ENCODE measurements at regions not wholly inside any gene's neighbourhood (a gene's known extent, or its start where the extent isn't known, plus 50 kb on each side); places are given as distances from the start of the nearest gene placed in this dataset.

DNA sequence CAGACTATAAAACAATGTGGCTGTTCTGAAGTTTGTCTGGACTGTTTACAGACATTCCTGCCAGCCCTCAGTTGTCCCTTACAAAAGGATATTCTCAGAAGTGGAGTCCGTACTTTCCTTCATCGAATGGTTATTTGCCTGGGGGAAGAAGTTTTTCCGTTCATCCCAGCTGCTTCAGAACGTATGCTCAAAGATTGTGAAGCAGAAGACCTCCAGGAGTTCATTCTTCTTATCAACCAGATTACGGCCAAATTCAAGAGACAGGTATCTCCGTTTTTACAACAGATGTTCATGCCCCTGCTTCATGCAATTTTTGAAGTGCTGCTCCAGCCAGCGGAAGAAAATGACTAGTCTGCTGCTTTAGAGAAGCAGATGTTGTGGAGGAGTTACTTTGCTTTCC, 174.3 kb upstream of the NUPR2 start:
- no peak overlapping the region for H2AFZ ChIP-seq (ENCODE audit: low read length)
- no peaks in the 10 kb centered on the region for H4K20me1 ChIP-seq (ENCODE audit: insufficient read depth, low read length)
- no peaks in the 10 kb centered on the region for H3K4me1 ChIP-seq (ENCODE audit: low read length)
- H3K9me3 ChIP-seq (replicated peaks; ENCODE audit: insufficient read depth, low read length) = no peaks in the 10 kb centered on the region
- H3K4me2 ChIP-seq (ENCODE audit: low read depth, low read length) = no peak overlapping the region
- H3K9ac ChIP-seq (ENCODE audit: low read length) = no peak overlapping the region
- H3K9me2 ChIP-seq (replicated peaks; ENCODE audit: insufficient read depth, low read length) = no peaks in the 10 kb centered on the region
- H3K4me3 ChIP-seq (ENCODE audit: low read length) = no peak overlapping the region
- H3K27me3 ChIP-seq (replicated peaks; ENCODE audit: insufficient read depth, low read length) = no peaks in the 10 kb centered on the region
- H3K36me3 ChIP-seq (replicated peaks; ENCODE audit: insufficient read depth, low read length) = no peaks in the 10 kb centered on the region
- no peak overlapping the region for H3K27ac ChIP-seq (ENCODE audit: low read length)
- H3K79me2 ChIP-seq (ENCODE audit: low read length) = no peaks in the 10 kb centered on the region
- TF ChIP-seq EZH2phosphoT487 (IDR thresholded peaks at IDR 0.05; ENCODE audit: low read length) = no peak
- TF ChIP-seq, protein P1, sequence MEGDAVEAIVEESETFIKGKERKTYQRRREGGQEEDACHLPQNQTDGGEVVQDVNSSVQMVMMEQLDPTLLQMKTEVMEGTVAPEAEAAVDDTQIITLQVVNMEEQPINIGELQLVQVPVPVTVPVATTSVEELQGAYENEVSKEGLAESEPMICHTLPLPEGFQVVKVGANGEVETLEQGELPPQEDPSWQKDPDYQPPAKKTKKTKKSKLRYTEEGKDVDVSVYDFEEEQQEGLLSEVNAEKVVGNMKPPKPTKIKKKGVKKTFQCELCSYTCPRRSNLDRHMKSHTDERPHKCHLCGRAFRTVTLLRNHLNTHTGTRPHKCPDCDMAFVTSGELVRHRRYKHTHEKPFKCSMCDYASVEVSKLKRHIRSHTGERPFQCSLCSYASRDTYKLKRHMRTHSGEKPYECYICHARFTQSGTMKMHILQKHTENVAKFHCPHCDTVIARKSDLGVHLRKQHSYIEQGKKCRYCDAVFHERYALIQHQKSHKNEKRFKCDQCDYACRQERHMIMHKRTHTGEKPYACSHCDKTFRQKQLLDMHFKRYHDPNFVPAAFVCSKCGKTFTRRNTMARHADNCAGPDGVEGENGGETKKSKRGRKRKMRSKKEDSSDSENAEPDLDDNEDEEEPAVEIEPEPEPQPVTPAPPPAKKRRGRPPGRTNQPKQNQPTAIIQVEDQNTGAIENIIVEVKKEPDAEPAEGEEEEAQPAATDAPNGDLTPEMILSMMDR (IDR thresholded peaks at IDR 0.05; ENCODE audit: low read length) = no peak
- no peak for TF ChIP-seq EZH2 (optimal IDR thresholded peaks at IDR 0.05; ENCODE audit: low read depth, low read length)
- DNase-seq = no peak
- no peaks in the 10 kb centered on the region for H3F3A ChIP-seq (ENCODE audit: insufficient read depth, low read length)

DNA sequence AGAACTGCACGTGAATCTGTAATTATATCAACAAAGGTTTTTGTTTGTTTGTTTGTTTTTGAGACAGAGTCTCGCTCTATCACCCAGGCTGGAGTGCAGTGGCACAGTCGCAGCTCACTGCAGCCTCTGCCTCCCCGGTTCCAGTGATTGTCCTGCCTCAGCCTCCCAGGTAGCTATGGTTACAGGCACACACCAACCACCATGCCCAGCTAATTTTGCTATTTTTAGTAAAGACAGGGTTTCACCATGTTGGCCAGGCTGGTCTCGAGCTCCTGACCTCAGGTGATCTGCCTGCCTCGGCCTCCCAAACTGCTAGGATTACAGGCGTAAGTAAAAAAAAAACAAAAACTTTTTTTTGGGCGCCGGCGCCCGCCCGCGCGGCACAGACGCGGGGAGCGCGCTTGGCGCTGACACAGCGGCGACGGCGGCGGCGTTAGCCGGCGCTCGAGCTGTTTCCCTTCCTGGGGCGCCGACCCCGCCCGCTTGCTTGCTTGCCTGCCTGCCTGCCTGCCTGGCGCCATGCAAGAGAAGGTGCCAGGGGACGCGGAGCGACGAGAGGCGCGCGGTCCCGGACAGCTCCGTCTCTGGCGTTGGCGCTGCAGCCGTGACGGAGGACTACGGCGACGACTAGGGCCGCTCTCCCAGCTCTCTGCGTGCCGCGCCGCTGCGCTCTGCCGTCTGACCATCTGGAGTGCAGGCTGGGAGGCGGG, 171.4 kb upstream of the NUPR2 start:
- Histone ChIP-seq H3K36me3 (replicated peaks; ENCODE audit: insufficient read depth, low read length) (no peaks in the 10 kb centered on the region), H3K4me3 (ENCODE audit: low read length) (no peak overlapping the region), H3K27me3 (replicated peaks; ENCODE audit: insufficient read depth, low read length) (no peaks in the 10 kb centered on the region), H3K9me3 (replicated peaks; ENCODE audit: insufficient read depth, low read length) (no peaks in the 10 kb centered on the region), H3K4me2 (ENCODE audit: low read depth, low read length) (no peak overlapping the region), H3K27ac (ENCODE audit: low read length) (no peak overlapping the region), H2AFZ (ENCODE audit: low read length) (no peak overlapping the region), H3K4me1 (ENCODE audit: low read length) (no peaks in the 10 kb centered on the region), H3F3A (ENCODE audit: insufficient read depth, low read length) (no peaks in the 10 kb centered on the region), H3K79me2 (ENCODE audit: low read length) (no peaks in the 10 kb centered on the region), H4K20me1 (ENCODE audit: insufficient read depth, low read length) (no peaks in the 10 kb centered on the region), H3K9ac (ENCODE audit: low read length) (no peak overlapping the region), H3K9me2 (replicated peaks; ENCODE audit: insufficient read depth, low read length) (no peaks in the 10 kb centered on the region)
- TF ChIP-seq EZH2phosphoT487 (IDR thresholded peaks at IDR 0.05; ENCODE audit: low read length) (no peak), EZH2 (optimal IDR thresholded peaks at IDR 0.05; ENCODE audit: low read depth, low read length) (no peak)
- TF ChIP-seq, protein P1 (IDR thresholded peaks at IDR 0.05; ENCODE audit: low read length) = no peak
- DNase-seq = no peak

DNA sequence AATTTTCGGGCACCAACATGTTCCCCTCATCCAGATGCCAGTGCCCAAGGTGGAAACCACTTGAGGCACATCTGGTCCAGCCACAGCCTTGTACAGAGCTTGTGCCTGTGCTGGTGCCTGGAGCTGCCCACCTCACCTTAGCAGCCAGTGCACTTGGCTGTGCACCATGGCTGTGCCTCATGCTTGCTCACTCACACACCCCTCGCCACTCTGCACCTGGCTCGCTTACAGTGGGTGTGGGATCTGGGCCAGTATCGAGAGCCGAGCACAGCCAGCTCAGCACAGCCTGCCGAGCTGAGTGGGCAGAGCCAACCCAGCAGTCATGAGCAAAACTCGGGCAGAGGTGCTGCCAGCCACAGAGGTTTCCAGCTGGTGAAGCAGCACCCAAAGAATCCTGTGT, 139.9 kb upstream of the NUPR2 start:
- Histone ChIP-seq H3K79me2 (ENCODE audit: low read length) (no peaks in the 10 kb centered on the region), H3K9me2 (replicated peaks; ENCODE audit: insufficient read depth, low read length) (no peaks in the 10 kb centered on the region), H3K36me3 (replicated peaks; ENCODE audit: insufficient read depth, low read length) (no peaks in the 10 kb centered on the region), H3K27ac (ENCODE audit: low read length) (no peak overlapping the region), H3K9me3 (replicated peaks; ENCODE audit: insufficient read depth, low read length) (no peaks in the 10 kb centered on the region), H3K4me2 (ENCODE audit: low read depth, low read length) (no peak overlapping the region), H3K9ac (ENCODE audit: low read length) (no peak overlapping the region), H3K27me3 (replicated peaks; ENCODE audit: insufficient read depth, low read length) (no peaks in the 10 kb centered on the region), H3K4me3 (ENCODE audit: low read length) (no peak overlapping the region), H2AFZ (ENCODE audit: low read length) (no peak overlapping the region), H4K20me1 (ENCODE audit: insufficient read depth, low read length) (no peaks in the 10 kb centered on the region), H3K4me1 (ENCODE audit: low read length) (no peaks in the 10 kb centered on the region), H3F3A (ENCODE audit: insufficient read depth, low read length) (no peaks in the 10 kb centered on the region)
- TF ChIP-seq EZH2 (optimal IDR thresholded peaks at IDR 0.05; ENCODE audit: low read depth, low read length) = no peak
- TF ChIP-seq, protein P1 (IDR thresholded peaks at IDR 0.05; ENCODE audit: low read length) = no peak
- TF ChIP-seq EZH2phosphoT487 (IDR thresholded peaks at IDR 0.05; ENCODE audit: low read length) = no peak
- no peak for DNase-seq

All from MM.1S (cell line).